ENCODE measurements at regions not wholly inside any gene's neighbourhood (a gene's known extent, or its start where the extent isn't known, plus 50 kb on each side); places are given as distances from the start of the nearest gene placed in this dataset.
"Not testable (repeated sequence)": the region's sequence is repeated elsewhere in the genome, so short reads cannot be mapped to it uniquely, and the experiment has no call there.

- DNase-seq, result not testable (repeated sequence)
These were observed 68.8 kb upstream of the WIPI2 start for GRCh38 chr7:5121256-5121655.

- DNase-seq, result not testable (repeated sequence)
These were observed 58.8 kb upstream of the WIPI2 start for GRCh38 chr7:5131238-5131637.

- no peak for DNase-seq
These were observed 57.5 kb upstream of the WIPI2 start for GRCh38 chr7:5132539-5132938.

GRCh38 chr7:5139998-5140397, 50.0 kb upstream of the WIPI2 start:
- DNase-seq, result peak; percentile 32
